ENCODE measurements at regions not wholly inside any gene's neighbourhood (a gene's known extent, or its start where the extent isn't known, plus 50 kb on each side); places are given as distances from the start of the nearest gene placed in this dataset.

- no peak overlapping the region for H3K4me3 ChIP-seq (ENCODE audit: insufficient read depth in 1 of 2, low read depth in 1 of 2, low read length in 2 of 2)
- H4K91ac ChIP-seq (ENCODE audit: low read length): no peak overlapping the region
- H3K79me1 ChIP-seq (replicated peaks; ENCODE audit: low read length, poor library complexity, severe bottlenecking): no peaks in the 10 kb centered on the region
- no peak overlapping the region for H2AK5ac ChIP-seq (ENCODE audit: low read length, severe bottlenecking)
- no peak overlapping the region for H3K9ac ChIP-seq (ENCODE audit: low read length)
- no peak overlapping the region for H3K27ac ChIP-seq (ENCODE audit: low read length, poor library complexity, severe bottlenecking)
- H3K14ac ChIP-seq (ENCODE audit: low read length in 2 of 2): no peak overlapping the region
- H3K27me3 ChIP-seq (ENCODE audit: control insufficient read depth in 1 of 2, insufficient read depth in 1 of 2, low read length in 2 of 2): no peaks in the 10 kb centered on the region
- no CpG with 5 or more reads among the region's 4 CpGs for WGBS
- no peaks in the 10 kb centered on the region for H3K9me3 ChIP-seq (ENCODE audit: control insufficient read depth, low read length)
- no peak overlapping the region for H3K23ac ChIP-seq (ENCODE audit: low read length in 2 of 2)
- H2BK5ac ChIP-seq (ENCODE audit: low read depth, low read length, poor library complexity, severe bottlenecking): no peak overlapping the region
- H4K8ac ChIP-seq (ENCODE audit: low read length): no peak overlapping the region
- H3K4ac ChIP-seq (ENCODE audit: low read depth in 1 of 2, low read length in 2 of 2): no peak overlapping the region
- H3K4me2 ChIP-seq (ENCODE audit: low read length, poor library complexity, severe bottlenecking): no peak overlapping the region
- no peak overlapping the region for H2BK12ac ChIP-seq (ENCODE audit: low read length in 2 of 2)
- no peak overlapping the region for H2BK15ac ChIP-seq (ENCODE audit: low read depth, poor library complexity, severe bottlenecking)
- no peaks in the 10 kb centered on the region for H3K4me1 ChIP-seq (ENCODE audit: control insufficient read depth, insufficient read depth, low read depth, low read length)
- no peak for DNase-seq
- H2AFZ ChIP-seq (ENCODE audit: low read depth, low read length): no peak overlapping the region
- H3K18ac ChIP-seq (ENCODE audit: low read depth in 1 of 2, low read length in 2 of 2): no peak overlapping the region
- no peak overlapping the region for H2BK120ac ChIP-seq (ENCODE audit: low read depth, low read length)
- no peaks in the 10 kb centered on the region for H3K36me3 ChIP-seq (ENCODE audit: control insufficient read depth in 1 of 2, insufficient read depth in 2 of 2, low read depth in 1 of 2, low read length in 2 of 2)
Observed at GRCh38 chr3:182406786-182407185, 386.5 kb upstream of the ATP11B start.

- WGBS: 100% methylated on average over 3 of the region's 5 CpGs
- no peak overlapping the region for H3K9ac ChIP-seq (ENCODE audit: low read length)
Observed at GRCh38 chr3:182410051-182410450, 383.3 kb upstream of the ATP11B start.

GRCh38 chr3:182412066-182412465 lies 381.2 kb upstream of the ATP11B start:
- H2BK5ac ChIP-seq (ENCODE audit: low read depth, low read length, poor library complexity, severe bottlenecking): no peak overlapping the region
- H3K9ac ChIP-seq (ENCODE audit: low read length): no peak overlapping the region
- H2BK12ac ChIP-seq (ENCODE audit: low read length in 2 of 2): no peak overlapping the region
- no peak overlapping the region for H3K18ac ChIP-seq (ENCODE audit: low read depth in 1 of 2, low read length in 2 of 2)
- H3K4me3 ChIP-seq (ENCODE audit: insufficient read depth in 1 of 2, low read depth in 1 of 2, low read length in 2 of 2): no peak overlapping the region
- H3K14ac ChIP-seq (ENCODE audit: low read length in 2 of 2): peak overlapping the region in 1 of 2 experiments; percentile 32
- no peak overlapping the region for H2AK5ac ChIP-seq (ENCODE audit: low read length, severe bottlenecking)
- no peak overlapping the region for H2AFZ ChIP-seq (ENCODE audit: low read depth, low read length)
- no peaks in the 10 kb centered on the region for H3K4me1 ChIP-seq (ENCODE audit: control insufficient read depth, insufficient read depth, low read depth, low read length)
- no peak overlapping the region for H3K27ac ChIP-seq (ENCODE audit: low read length, poor library complexity, severe bottlenecking)
- H3K36me3 ChIP-seq (ENCODE audit: control insufficient read depth in 1 of 2, insufficient read depth in 2 of 2, low read depth in 1 of 2, low read length in 2 of 2): no peaks in the 10 kb centered on the region
- no peak overlapping the region for H3K4me2 ChIP-seq (ENCODE audit: low read length, poor library complexity, severe bottlenecking)
- H3K79me1 ChIP-seq (replicated peaks; ENCODE audit: low read length, poor library complexity, severe bottlenecking): no peaks in the 10 kb centered on the region
- no peaks in the 10 kb centered on the region for H3K27me3 ChIP-seq (ENCODE audit: control insufficient read depth in 1 of 2, insufficient read depth in 1 of 2, low read length in 2 of 2)
- H3K4ac ChIP-seq (ENCODE audit: low read depth in 1 of 2, low read length in 2 of 2): no peak overlapping the region
- H3K23ac ChIP-seq (ENCODE audit: low read length in 2 of 2): no peak overlapping the region
- no peak overlapping the region for H4K8ac ChIP-seq (ENCODE audit: low read length)
- H4K91ac ChIP-seq (ENCODE audit: low read length): no peak overlapping the region
- no peak overlapping the region for H2BK15ac ChIP-seq (ENCODE audit: low read depth, poor library complexity, severe bottlenecking)
- WGBS: 86% methylated on average over 2 of the region's 2 CpGs
- no peak overlapping the region for H2BK120ac ChIP-seq (ENCODE audit: low read depth, low read length)
- H3K9me3 ChIP-seq (ENCODE audit: control insufficient read depth, low read length): no peaks in the 10 kb centered on the region
- no peak for DNase-seq

More at GRCh38 chr3:182410051-182410450, 383.3 kb upstream of the ATP11B start:
- H3K23ac ChIP-seq (ENCODE audit: low read length in 2 of 2): no peak overlapping the region
- H3K4me2 ChIP-seq (ENCODE audit: low read length, poor library complexity, severe bottlenecking): no peak overlapping the region
- H2BK15ac ChIP-seq (ENCODE audit: low read depth, poor library complexity, severe bottlenecking): no peak overlapping the region
- H3K79me1 ChIP-seq (replicated peaks; ENCODE audit: low read length, poor library complexity, severe bottlenecking): no peaks in the 10 kb centered on the region
- H3K4me3 ChIP-seq (ENCODE audit: insufficient read depth in 1 of 2, low read depth in 1 of 2, low read length in 2 of 2): no peak overlapping the region
- H2BK5ac ChIP-seq (ENCODE audit: low read depth, low read length, poor library complexity, severe bottlenecking): no peak overlapping the region
- no peak overlapping the region for H4K8ac ChIP-seq (ENCODE audit: low read length)
- no peak overlapping the region for H3K14ac ChIP-seq (ENCODE audit: low read length in 2 of 2)
- no peaks in the 10 kb centered on the region for H3K27me3 ChIP-seq (ENCODE audit: control insufficient read depth in 1 of 2, insufficient read depth in 1 of 2, low read length in 2 of 2)
- DNase-seq: no peak
- H2AK5ac ChIP-seq (ENCODE audit: low read length, severe bottlenecking): no peak overlapping the region
- no peaks in the 10 kb centered on the region for H3K4me1 ChIP-seq (ENCODE audit: control insufficient read depth, insufficient read depth, low read depth, low read length)
- no peak overlapping the region for H2BK12ac ChIP-seq (ENCODE audit: low read length in 2 of 2)
- no peak overlapping the region for H2BK120ac ChIP-seq (ENCODE audit: low read depth, low read length)
- no peak overlapping the region for H3K27ac ChIP-seq (ENCODE audit: low read length, poor library complexity, severe bottlenecking)
- H3K4ac ChIP-seq (ENCODE audit: low read depth in 1 of 2, low read length in 2 of 2): no peak overlapping the region
- H3K36me3 ChIP-seq (ENCODE audit: control insufficient read depth in 1 of 2, insufficient read depth in 2 of 2, low read depth in 1 of 2, low read length in 2 of 2): no peaks in the 10 kb centered on the region
- no peak overlapping the region for H2AFZ ChIP-seq (ENCODE audit: low read depth, low read length)
- no peaks in the 10 kb centered on the region for H3K9me3 ChIP-seq (ENCODE audit: control insufficient read depth, low read length)
- H4K91ac ChIP-seq (ENCODE audit: low read length): no peak overlapping the region
- no peak overlapping the region for H3K18ac ChIP-seq (ENCODE audit: low read depth in 1 of 2, low read length in 2 of 2)

GRCh38 chr3:182413061-182413460 lies 380.2 kb upstream of the ATP11B start:
- Histone ChIP-seq H3K18ac (ENCODE audit: low read depth in 1 of 2, low read length in 2 of 2) (no peak overlapping the region), H3K27ac (ENCODE audit: low read length, poor library complexity, severe bottlenecking) (no peak overlapping the region), H3K27me3 (ENCODE audit: control insufficient read depth in 1 of 2, insufficient read depth in 1 of 2, low read length in 2 of 2) (no peaks in the 10 kb centered on the region), H4K91ac (ENCODE audit: low read length) (no peak overlapping the region), H3K9me3 (ENCODE audit: control insufficient read depth, low read length) (no peaks in the 10 kb centered on the region), H3K4me2 (ENCODE audit: low read length, poor library complexity, severe bottlenecking) (no peak overlapping the region), H3K23ac (ENCODE audit: low read length in 2 of 2) (no peak overlapping the region), H3K36me3 (ENCODE audit: control insufficient read depth in 1 of 2, insufficient read depth in 2 of 2, low read depth in 1 of 2, low read length in 2 of 2) (no peaks in the 10 kb centered on the region), H2BK120ac (ENCODE audit: low read depth, low read length) (no peak overlapping the region), H2AFZ (ENCODE audit: low read depth, low read length) (no peak overlapping the region), H2AK5ac (ENCODE audit: low read length, severe bottlenecking) (no peak overlapping the region), H3K9ac (ENCODE audit: low read length) (no peak overlapping the region), H2BK12ac (ENCODE audit: low read length in 2 of 2) (no peak overlapping the region), H3K14ac (ENCODE audit: low read length in 2 of 2) (no peak overlapping the region), H2BK15ac (ENCODE audit: low read depth, poor library complexity, severe bottlenecking) (no peak overlapping the region), H3K4me1 (ENCODE audit: control insufficient read depth, insufficient read depth, low read depth, low read length) (no peaks in the 10 kb centered on the region), H3K79me1 (replicated peaks; ENCODE audit: low read length, poor library complexity, severe bottlenecking) (no peaks in the 10 kb centered on the region), H2BK5ac (ENCODE audit: low read depth, low read length, poor library complexity, severe bottlenecking) (no peak overlapping the region), H3K4ac (ENCODE audit: low read depth in 1 of 2, low read length in 2 of 2) (no peak overlapping the region), H3K4me3 (ENCODE audit: insufficient read depth in 1 of 2, low read depth in 1 of 2, low read length in 2 of 2) (no peak overlapping the region), H4K8ac (ENCODE audit: low read length) (no peak overlapping the region)
- no CpG with 5 or more reads among the region's 1 CpG for WGBS
- DNase-seq: no peak
